Activated B cell treated with CpG ODN at 0.5 μM for 24 hours (primary cell): ENCODE measurements at regions not wholly inside any gene's neighbourhood (a gene's known extent, or its start where the extent isn't known, plus 50 kb on each side); places are given as distances from the start of the nearest gene placed in this dataset.

Experiments
- ATAC-seq: fragments of 200-7000 bp; cut with Tn5 transposase; one replicate; pipeline ENCODE4 v1.10.0; 2021; ENCODE audit warnings: low read depth, mild to moderate bottlenecking, moderate library complexity
- CTCF ChIA-PET: fragments of 350-600 bp; sonication (Branson Sonifier 250); formaldehyde crosslinking; loops from one replicate; lab custom pipeline; 2021; ENCODE audit warnings: antibody characterized with exemption; lab: Charles Lee
- POLR2A ChIA-PET: fragments of 350-600 bp; sonication (Branson Sonifier 250); formaldehyde crosslinking; loops from one replicate; lab custom pipeline; 2021; ENCODE audit warnings: antibody characterized with exemption; lab: Charles Lee
- DNase-seq: peaks from one replicate; pipeline ENCODE4 v3.0.0; 2022
- H3K27ac Mint-ChIP-seq: one replicate; pipeline ENCODE4 v1.8.0; 2020; ENCODE audit warnings: mixed read lengths
- H3K27me3 Mint-ChIP-seq: one replicate; pipeline ENCODE4 v1.8.0; 2021; ENCODE audit warnings: mixed read lengths
- H3K36me3 Mint-ChIP-seq: one replicate; pipeline ENCODE4 v1.8.0; 2021; ENCODE audit warnings: low read depth, mixed read lengths
- H3K4me1 Mint-ChIP-seq: one replicate; pipeline ENCODE4 v1.8.0; 2021; ENCODE audit warnings: mixed read lengths
- H3K4me3 Mint-ChIP-seq: one replicate; pipeline ENCODE4 v1.8.0; 2020; ENCODE audit warnings: mild to moderate bottlenecking, mixed read lengths
- H3K9me3 Mint-ChIP-seq: one replicate; pipeline ENCODE4 v1.8.0; 2020; ENCODE audit warnings: mixed read lengths
- CTCF ChIP-seq: fragments of 200-600 bp; IDR thresholded peaks from one replicate; pipeline ENCODE4 v1.8.0; 2022; ENCODE audit warnings: antibody characterized with exemption, mild to moderate bottlenecking
- intact Hi-C: fragments of 100-400 bp; cut with micrococcal nuclease; formaldehyde crosslinking; loops from one replicate; pipeline ENCODE4 v1.15.1; 2024

GRCh38 chr16:52386694-52387093 lies 160.2 kb downstream of the TOX3 start:
- no peaks in the 10 kb centered on the region for H3K4me1 Mint-ChIP-seq
- POLR2A ChIA-PET = no interaction called here
- intact Hi-C loops = no loop called here
- no peaks in the 10 kb centered on the region for H3K27me3 Mint-ChIP-seq
- no peak for TF ChIP-seq CTCF
- H3K27ac Mint-ChIP-seq = no peak overlapping the region
- CTCF ChIA-PET = no interaction called here
- DNase-seq (no peak), ATAC-seq (no peak)
- no peaks in the 10 kb centered on the region for H3K36me3 Mint-ChIP-seq
- H3K4me3 Mint-ChIP-seq = no peak overlapping the region
- H3K9me3 Mint-ChIP-seq = peaks cover 3% of the 10 kb centered on the region

GRCh38 chr16:52384378-52384777 lies 162.6 kb downstream of the TOX3 start:
- no peak for TF ChIP-seq CTCF
- H3K4me1 Mint-ChIP-seq = no peaks in the 10 kb centered on the region
- no peaks in the 10 kb centered on the region for H3K27me3 Mint-ChIP-seq
- H3K4me3 Mint-ChIP-seq = no peak overlapping the region
- no peak for ATAC-seq
- no peak for DNase-seq
- no peak overlapping the region for H3K27ac Mint-ChIP-seq
- intact Hi-C loops = no loop called here
- ChIA-PET CTCF (no interaction called here), POLR2A (no interaction called here)
- H3K9me3 Mint-ChIP-seq = peaks cover 1% of the 10 kb centered on the region
- no peaks in the 10 kb centered on the region for H3K36me3 Mint-ChIP-seq

GRCh38 chr16:52383640-52384292 lies 163.2 kb downstream of the TOX3 start:
- intact Hi-C loops = no loop called here
- Mint-ChIP-seq H3K4me3 (no peak overlapping the region), H3K27me3 (no peaks in the 10 kb centered on the region), H3K27ac (no peak overlapping the region), H3K9me3 (peaks cover 3% of the 10 kb centered on the region), H3K4me1 (no peaks in the 10 kb centered on the region), H3K36me3 (no peaks in the 10 kb centered on the region)
- CTCF ChIA-PET = no interaction called here
- TF ChIP-seq CTCF = no peak
- no peak for ATAC-seq
- no peak for DNase-seq
- POLR2A ChIA-PET = no interaction called here

- DNase-seq (no peak), ATAC-seq (no peak)
- Mint-ChIP-seq H3K36me3 (no peaks in the 10 kb centered on the region), H3K27me3 (no peaks in the 10 kb centered on the region), H3K4me3 (no peak overlapping the region), H3K9me3 (peaks cover 3% of the 10 kb centered on the region), H3K4me1 (no peaks in the 10 kb centered on the region), H3K27ac (no peak overlapping the region)
- TF ChIP-seq CTCF = no peak
- intact Hi-C loops = no loop called here
- ChIA-PET CTCF (no interaction called here), POLR2A (no interaction called here)
These were observed 163.8 kb downstream of the TOX3 start for GRCh38 chr16:52383119-52383518.

GRCh38 chr16:52379551-52379950 lies 167.4 kb downstream of the TOX3 start:
- no peak for ATAC-seq
- no peaks in the 10 kb centered on the region for H3K4me1 Mint-ChIP-seq
- intact Hi-C loops = no loop called here
- no peaks in the 10 kb centered on the region for H3K27me3 Mint-ChIP-seq
- ChIA-PET CTCF (no interaction called here), POLR2A (no interaction called here)
- peaks cover 3% of the 10 kb centered on the region for H3K9me3 Mint-ChIP-seq
- DNase-seq = no peak
- TF ChIP-seq CTCF = no peak
- H3K36me3 Mint-ChIP-seq = no peaks in the 10 kb centered on the region
- no peak overlapping the region for H3K27ac Mint-ChIP-seq
- H3K4me3 Mint-ChIP-seq = no peak overlapping the region
